ENCODE measurements at regions not wholly inside any gene's neighbourhood (a gene's known extent, or its start where the extent isn't known, plus 50 kb on each side); places are given as distances from the start of the nearest gene placed in this dataset.

GRCh38 chrX:65874110-65874509 is 165.8 kb downstream of the VSIG4 start:
- peaks cover 3% of the 10 kb centered on the region for H3K9me3 Mint-ChIP-seq
- H3K4me1 Mint-ChIP-seq, result no peaks in the 10 kb centered on the region
- no peaks in the 10 kb centered on the region for H3K36me3 Mint-ChIP-seq
- H3K27me3 Mint-ChIP-seq (ENCODE audit: low read depth), result no peaks in the 10 kb centered on the region; the same call in none of the 2 replicates
- H3K4me3 Mint-ChIP-seq, result no peak overlapping the region
- ChIA-PET POLR2A (no interaction called here), CTCF (no interaction called here)
- no peak for DNase-seq (ENCODE audit: low spot score)
- no peak for ATAC-seq
- TF ChIP-seq ERG (CRISPR knock-in tag; IDR thresholded peaks at IDR 0.05) (no peak), CDX4 (CRISPR knock-in tag; IDR thresholded peaks at IDR 0.05; ENCODE audit: borderline replicate concordance) (no peak), SMAD3 (CRISPR knock-in tag; IDR thresholded peaks at IDR 0.05; ENCODE audit: borderline replicate concordance) (no peak)
- no peak overlapping the region for H3K27ac Mint-ChIP-seq

GRCh38 chrX:65873385-65873784 is 166.5 kb downstream of the VSIG4 start:
- no peak for TF ChIP-seq TEAD4 (CRISPR knock-in tag; IDR thresholded peaks at IDR 0.05)
- TF ChIP-seq FOXP4 (CRISPR knock-in tag; IDR thresholded peaks at IDR 0.05), result no peak
- no peak for TF ChIP-seq ZNF281 (CRISPR knock-in tag; IDR thresholded peaks at IDR 0.05)
- no peak for TF ChIP-seq OVOL2 (CRISPR knock-in tag; IDR thresholded peaks at IDR 0.05; ENCODE audit: borderline replicate concordance)
- TF ChIP-seq IRF1 (CRISPR knock-in tag; IDR thresholded peaks at IDR 0.05), result no peak
- no peak for TF ChIP-seq ZNF263 (CRISPR knock-in tag; IDR thresholded peaks at IDR 0.05; ENCODE audit: low read depth)
- TF ChIP-seq ZBTB43 (CRISPR knock-in tag; IDR thresholded peaks at IDR 0.05), result no peak

GRCh38 chrX:65871671-65872311 is 168.1 kb downstream of the VSIG4 start:
- Mint-ChIP-seq H3K36me3 (no peaks in the 10 kb centered on the region), H3K9me3 (peaks cover 3% of the 10 kb centered on the region), H3K4me1 (no peaks in the 10 kb centered on the region), H3K27me3 (ENCODE audit: low read depth) (no peaks in the 10 kb centered on the region; the same call in 1 of the 2 replicates), H3K27ac (no peak overlapping the region), H3K4me3 (no peak overlapping the region)
- ChIA-PET POLR2A (no interaction called here), CTCF (interaction anchor here (1.0 to 2.0 kb wide), 4 partner anchors 17 to 860 kb away, joined by 3 to 23 read pairs (median 4); no protein-coding TSS in a partner anchor)
- DNase-seq (ENCODE audit: low spot score), result peak; percentile 44
- peak; percentile 96 for ATAC-seq
- TF ChIP-seq HMGXB4 (CRISPR knock-in tag; IDR thresholded peaks at IDR 0.05), result no peak
- TF ChIP-seq PREB (CRISPR knock-in tag; IDR thresholded peaks at IDR 0.05; ENCODE audit: borderline replicate concordance), result no peak
- TF ChIP-seq E2F5 (CRISPR knock-in tag; IDR thresholded peaks at IDR 0.05), result no peak
- no peak for TF ChIP-seq E2F4 (CRISPR knock-in tag; IDR thresholded peaks at IDR 0.05; ENCODE audit: borderline replicate concordance, low read depth)

More at GRCh38 chrX:65873385-65873784, 166.5 kb downstream of the VSIG4 start:
- POLR2A ChIA-PET, result no interaction called here
- peaks cover 3% of the 10 kb centered on the region for H3K9me3 Mint-ChIP-seq
- H3K4me1 Mint-ChIP-seq, result no peaks in the 10 kb centered on the region
- H3K27ac Mint-ChIP-seq, result no peak overlapping the region
- H3K36me3 Mint-ChIP-seq, result no peaks in the 10 kb centered on the region
- DNase-seq (ENCODE audit: low spot score), result no peak
- H3K27me3 Mint-ChIP-seq (ENCODE audit: low read depth), result no peaks in the 10 kb centered on the region; the same call in none of the 2 replicates
- ATAC-seq, result no peak
- CTCF ChIA-PET, result no interaction called here
- H3K4me3 Mint-ChIP-seq, result no peak overlapping the region
